Naive thymus-derived CD4-positive, alpha-beta T cell (primary cell): ENCODE measurements at regions not wholly inside any gene's neighbourhood (a gene's known extent, or its start where the extent isn't known, plus 50 kb on each side); places are given as distances from the start of the nearest gene placed in this dataset.
A peak's percentile ranks its signal among the peaks of the same experiment; 100 is the strongest.

Experiments used
- ATAC-seq: fragments of 150-1000 bp; cut with Tn5 transposase; 2 replicates; pipeline ENCODE4 v1.10.0; 2021; ENCODE audit warnings: mild to moderate bottlenecking, moderate library complexity
- CTCF ChIA-PET: fragments of 350-600 bp; sonication (Branson Sonifier 250); formaldehyde crosslinking; loops from one replicate; lab custom pipeline; 2021; ENCODE audit warnings: antibody characterized with exemption; lab: Charles Lee
- POLR2A ChIA-PET: fragments of 350-600 bp; sonication (Branson Sonifier 250); formaldehyde crosslinking; loops from one replicate; lab custom pipeline; 2021; ENCODE audit warnings: antibody characterized with exemption, inconsistent platforms; lab: Charles Lee
- DNase-seq, 9 donors: peaks; one replicate each; pipeline versions ENCODE4 v3.0.0 to v3.0.0-alpha.2; 2020 to 2022; ENCODE audit warnings: mixed read lengths in 1 of 9
- H3K27ac ChIP-seq: one replicate; pipeline ENCODE4 v1.7.0; 2013; ENCODE audit warnings: mild to moderate bottlenecking, low read depth, low read length, moderate library complexity
- H3K27me3 ChIP-seq, 2 donors: one replicate each; pipeline ENCODE4 v1.7.0; 2013; ENCODE audit warnings: low read length in 2 of 2, mild to moderate bottlenecking in 2 of 2, moderate library complexity in 2 of 2; ENCODE audit not compliant: control insufficient read depth in 2 of 2, insufficient read depth in 2 of 2
- H3K36me3 ChIP-seq, 3 experiments: 1 replicate in 2 of 3; 2 replicates in 1 of 3; pipeline ENCODE4 v1.7.0; 2013; ENCODE audit warnings: low read length in 3 of 3, mild to moderate bottlenecking in 3 of 3, moderate library complexity in 1 of 3; ENCODE audit not compliant: insufficient read depth in 3 of 3, control insufficient read depth in 2 of 3
- H3K4me1 ChIP-seq, 2 donors: one replicate each; pipeline ENCODE4 v1.7.0; 2013; ENCODE audit warnings: low read length in 2 of 2, mild to moderate bottlenecking in 2 of 2, moderate library complexity in 1 of 2; ENCODE audit not compliant: control insufficient read depth in 2 of 2, insufficient read depth in 2 of 2
- H3K4me3 ChIP-seq: 2 replicates; pipeline ENCODE4 v1.7.0; 2013; ENCODE audit warnings: mild to moderate bottlenecking, low read length
- H3K9me3 ChIP-seq, 3 experiments: 1 replicate in 2 of 3; 2 replicates in 1 of 3; pipeline ENCODE4 v1.7.0; 2013; ENCODE audit warnings: low read length in 3 of 3; ENCODE audit not compliant: control insufficient read depth in 2 of 3
- H3K27ac Mint-ChIP-seq, 9 donors: one replicate each; pipeline ENCODE4 v1.8.0; 2020 to 2022; ENCODE audit warnings: mixed read lengths in 9 of 9, mild to moderate bottlenecking in 8 of 9, moderate library complexity in 5 of 9, inconsistent platforms in 2 of 9
- H3K27me3 Mint-ChIP-seq, 5 donors: one replicate each; pipeline ENCODE4 v1.8.0; 2021 to 2022; ENCODE audit warnings: mixed read lengths in 5 of 5, mild to moderate bottlenecking in 1 of 5
- H3K36me3 Mint-ChIP-seq, 5 donors: one replicate each; pipeline ENCODE4 v1.8.0; 2020 to 2022; ENCODE audit warnings: mixed read lengths in 5 of 5, mild to moderate bottlenecking in 3 of 5, inconsistent platforms in 1 of 5
- H3K4me1 Mint-ChIP-seq, 7 donors: one replicate each; pipeline ENCODE4 v1.8.0; 2020 to 2022; ENCODE audit warnings: mixed read lengths in 7 of 7, mild to moderate bottlenecking in 3 of 7, inconsistent platforms in 1 of 7
- H3K4me3 Mint-ChIP-seq, 10 donors: one replicate each; pipeline ENCODE4 v1.8.0; 2020 to 2022; ENCODE audit warnings: mild to moderate bottlenecking in 10 of 10, mixed read lengths in 10 of 10, moderate library complexity in 6 of 10, inconsistent platforms in 2 of 10
- H3K9me3 Mint-ChIP-seq, 11 donors: one replicate each; pipeline ENCODE4 v1.8.0; 2020 to 2022; ENCODE audit warnings: mixed read lengths in 11 of 11, mild to moderate bottlenecking in 4 of 11, inconsistent platforms in 1 of 11, moderate library complexity in 1 of 11
- intact Hi-C, 2 donors: fragments of 100-400 bp; cut with micrococcal nuclease; formaldehyde crosslinking; loops; one replicate each; pipeline ENCODE4 v1.15.1; 2023

DNA sequence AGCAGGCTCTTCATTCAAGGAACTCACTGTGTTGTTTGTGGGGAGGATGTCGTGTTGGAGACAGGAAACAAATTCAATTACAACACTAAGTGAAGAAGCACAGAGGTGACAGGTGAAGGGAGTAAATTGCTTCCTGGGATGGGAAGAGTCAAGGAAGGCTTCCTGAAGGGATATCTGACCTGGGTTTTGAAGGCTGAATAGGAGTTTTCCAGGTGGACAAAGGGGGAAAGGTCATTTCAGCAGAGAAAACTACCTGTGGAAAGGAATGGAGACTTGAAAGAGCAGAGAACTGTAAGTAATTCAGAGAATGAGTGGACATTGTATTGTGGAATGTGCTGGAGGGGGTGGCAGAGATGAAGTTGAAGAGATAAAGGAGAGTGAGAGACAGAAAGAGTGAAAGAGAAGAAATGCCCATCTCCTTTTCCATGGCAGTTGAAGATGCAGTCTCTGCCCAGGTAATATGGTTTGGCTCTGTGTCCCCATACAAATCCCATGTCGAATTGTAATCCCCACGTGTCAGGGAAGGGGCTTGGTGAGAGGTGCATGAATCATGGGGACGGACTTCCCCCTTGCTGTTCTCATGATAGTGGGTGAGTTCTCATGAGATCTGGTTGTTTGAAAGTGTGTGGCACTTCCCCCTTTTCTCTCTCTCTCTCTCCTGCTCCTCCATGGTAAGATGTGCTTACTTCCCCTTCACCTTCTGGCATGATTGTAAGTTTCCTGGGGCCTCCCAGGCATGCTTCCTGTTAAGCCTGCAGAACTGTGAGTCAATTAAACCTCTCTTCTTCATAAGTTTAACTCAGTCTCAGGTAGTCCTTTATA lies 205.7 kb upstream of the BCOR start:
- POLR2A ChIA-PET: no interaction called here
- Histone ChIP-seq H3K4me3 (no peak overlapping the region), H3K27me3 (no peaks in the 10 kb centered on the region), H3K9me3 (no peaks in the 10 kb centered on the region), H3K27ac (no peak overlapping the region), H3K4me1 (peaks cover 0 to 4% of the 10 kb centered on the region in 2 donors), H3K36me3 (no peaks in the 10 kb centered on the region)
- Mint-ChIP-seq H3K4me3 (no peak overlapping the region), H3K36me3 (no peaks in the 10 kb centered on the region), H3K27me3 (no peaks in the 10 kb centered on the region), H3K27ac (no peak overlapping the region), H3K4me1 (peaks cover 0 to 20% (median 0%) of the 10 kb centered on the region in 7 donors), H3K9me3 (peaks cover 0 to 5% (median 0%) of the 10 kb centered on the region in 11 donors)
- CTCF ChIA-PET: no interaction called here
- no peak for DNase-seq
- intact Hi-C loops: no loop called here
- peak; percentile 32 for ATAC-seq

DNA sequence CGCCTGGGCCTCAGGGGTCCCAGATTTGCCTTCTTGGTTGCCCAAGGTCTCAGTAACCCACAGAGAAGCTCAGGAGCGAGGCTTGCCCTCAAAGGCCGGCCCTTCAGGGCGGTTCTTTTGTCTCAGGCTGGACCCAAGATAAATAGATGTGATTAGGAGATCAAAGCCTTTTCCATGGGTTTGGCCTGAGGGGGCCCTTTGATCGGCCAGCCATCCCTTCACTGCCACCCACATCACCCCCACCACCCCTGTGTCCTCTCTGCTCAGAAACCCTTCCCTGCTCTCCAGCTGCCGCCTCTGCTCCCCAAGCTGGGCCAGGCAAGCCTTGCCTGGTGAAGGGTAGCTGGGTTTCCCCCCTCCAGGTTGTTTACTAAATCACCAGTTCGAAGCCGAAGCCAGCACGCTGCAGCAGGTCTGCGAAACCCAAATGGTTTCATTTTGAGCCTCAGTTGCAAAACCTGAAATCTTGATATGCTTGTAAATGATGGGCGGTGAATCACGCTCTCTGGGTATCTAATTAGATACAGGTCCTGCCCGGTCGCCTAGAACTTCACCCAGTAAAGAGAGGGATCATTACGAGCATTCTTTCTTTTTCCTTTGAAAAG lies 202.6 kb upstream of the BCOR start:
- Mint-ChIP-seq H3K4me1 (peaks cover 0 to 20% (median 0%) of the 10 kb centered on the region in 7 donors), H3K9me3 (peaks cover 0 to 4% (median 0%) of the 10 kb centered on the region in 11 donors), H3K27me3 (no peaks in the 10 kb centered on the region), H3K36me3 (no peaks in the 10 kb centered on the region), H3K27ac (no peak overlapping the region), H3K4me3 (no peak overlapping the region)
- Histone ChIP-seq H3K27ac (no peak overlapping the region), H3K4me3 (no peak overlapping the region), H3K36me3 (no peaks in the 10 kb centered on the region), H3K27me3 (no peaks in the 10 kb centered on the region), H3K9me3 (no peaks in the 10 kb centered on the region), H3K4me1 (peaks cover 0 to 4% of the 10 kb centered on the region in 2 donors)
- DNase-seq (no peak), ATAC-seq (no peak)
- ChIA-PET POLR2A (no interaction called here), CTCF (no interaction called here)
- intact Hi-C loops: no loop called here

DNA sequence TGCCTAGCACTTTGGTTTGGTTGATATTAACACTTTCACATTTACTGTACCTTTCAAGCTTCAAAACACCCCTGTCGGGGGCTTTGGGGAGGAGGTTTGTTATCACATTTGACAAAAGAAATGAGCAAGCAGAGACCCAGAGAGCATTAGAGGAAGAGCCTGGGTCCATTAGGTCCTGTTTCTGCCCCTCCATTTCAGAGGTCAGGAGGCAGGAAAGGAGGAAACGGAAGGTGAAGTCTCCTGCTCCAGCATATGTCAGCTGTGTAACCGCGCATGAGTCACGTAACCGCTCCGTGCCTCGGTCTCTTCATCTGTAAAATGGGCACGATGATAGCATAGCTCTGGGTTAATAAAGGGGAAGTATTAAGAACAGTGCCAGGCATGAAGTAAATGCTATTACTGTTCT lies 201.9 kb upstream of the BCOR start:
- Histone ChIP-seq H3K4me1 (peaks cover 0 to 4% of the 10 kb centered on the region in 2 donors), H3K36me3 (no peaks in the 10 kb centered on the region), H3K27ac (no peak overlapping the region), H3K27me3 (no peaks in the 10 kb centered on the region), H3K4me3 (no peak overlapping the region), H3K9me3 (no peaks in the 10 kb centered on the region)
- no peak for ATAC-seq
- intact Hi-C loops: no loop called here
- H3K4me1 Mint-ChIP-seq: peaks cover 0 to 20% (median 0%) of the 10 kb centered on the region in 7 donors
- H3K4me3 Mint-ChIP-seq: no peak overlapping the region
- CTCF ChIA-PET: no interaction called here
- POLR2A ChIA-PET: no interaction called here
- no peak for DNase-seq
- H3K27me3 Mint-ChIP-seq: no peaks in the 10 kb centered on the region
- no peaks in the 10 kb centered on the region for H3K36me3 Mint-ChIP-seq
- peaks cover 0 to 4% (median 0%) of the 10 kb centered on the region in 11 donors for H3K9me3 Mint-ChIP-seq
- H3K27ac Mint-ChIP-seq: peak overlapping the region in 1 of 9 donors; percentile 25

DNA sequence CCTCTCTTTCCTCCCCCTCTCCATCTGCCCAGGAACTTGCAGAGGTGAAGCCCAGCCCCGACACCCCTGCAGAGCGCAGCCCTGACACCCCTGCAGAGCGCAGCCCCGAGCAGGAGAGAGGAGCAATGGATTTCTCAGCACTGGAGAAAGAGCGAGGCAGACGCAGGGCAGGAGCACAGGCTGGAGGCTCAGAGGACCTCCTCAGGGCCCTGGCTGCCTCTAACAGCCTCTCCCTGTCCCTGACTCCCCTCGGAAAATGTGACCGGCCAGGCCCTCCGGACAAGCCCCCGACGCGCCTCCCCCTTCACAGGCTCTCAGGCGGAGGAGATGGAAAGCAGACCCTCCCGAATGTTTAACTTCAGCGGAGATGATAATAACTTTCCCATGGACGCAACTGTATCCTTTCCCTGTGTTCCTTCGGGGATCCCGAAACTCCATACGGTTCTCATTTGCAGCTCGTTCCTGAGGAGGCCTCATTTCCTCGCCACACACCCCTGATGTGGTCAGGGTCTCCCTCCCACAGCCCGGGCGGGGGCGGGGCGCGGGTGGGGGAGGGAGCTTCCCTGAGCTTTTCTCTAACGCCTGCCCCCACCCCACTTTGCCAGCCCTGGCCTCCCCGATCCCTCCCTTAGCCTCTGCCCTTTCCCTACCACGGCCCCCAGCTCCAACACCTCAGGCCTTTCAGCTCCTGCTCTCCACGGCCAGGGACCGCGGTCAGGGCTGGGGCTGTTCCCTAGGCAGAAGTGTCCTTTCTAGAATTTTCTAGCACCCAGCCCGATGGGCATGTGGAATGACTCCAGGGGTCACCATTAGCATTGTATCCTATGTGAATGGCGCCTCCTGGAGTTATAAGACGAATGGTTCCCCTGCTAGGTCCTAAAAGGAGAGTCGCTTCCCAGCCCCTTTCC lies 201.1 kb upstream of the BCOR start:
- H3K4me3 ChIP-seq: no peak overlapping the region
- POLR2A ChIA-PET: no interaction called here
- Mint-ChIP-seq H3K4me1 (peaks cover 0 to 17% (median 0%) of the 10 kb centered on the region in 7 donors), H3K36me3 (no peaks in the 10 kb centered on the region), H3K9me3 (peaks cover 0 to 4% (median 0%) of the 10 kb centered on the region in 11 donors), H3K27me3 (no peaks in the 10 kb centered on the region), H3K27ac (no peak overlapping the region), H3K4me3 (no peak overlapping the region)
- H3K27ac ChIP-seq: no peak overlapping the region
- ATAC-seq (no peak), DNase-seq (no peak)
- intact Hi-C loops: no loop called here
- peaks cover 0 to 4% of the 10 kb centered on the region in 2 donors for H3K4me1 ChIP-seq
- H3K36me3 ChIP-seq: no peaks in the 10 kb centered on the region
- CTCF ChIA-PET: no interaction called here
- H3K27me3 ChIP-seq: no peaks in the 10 kb centered on the region
- H3K9me3 ChIP-seq: no peaks in the 10 kb centered on the region

DNA sequence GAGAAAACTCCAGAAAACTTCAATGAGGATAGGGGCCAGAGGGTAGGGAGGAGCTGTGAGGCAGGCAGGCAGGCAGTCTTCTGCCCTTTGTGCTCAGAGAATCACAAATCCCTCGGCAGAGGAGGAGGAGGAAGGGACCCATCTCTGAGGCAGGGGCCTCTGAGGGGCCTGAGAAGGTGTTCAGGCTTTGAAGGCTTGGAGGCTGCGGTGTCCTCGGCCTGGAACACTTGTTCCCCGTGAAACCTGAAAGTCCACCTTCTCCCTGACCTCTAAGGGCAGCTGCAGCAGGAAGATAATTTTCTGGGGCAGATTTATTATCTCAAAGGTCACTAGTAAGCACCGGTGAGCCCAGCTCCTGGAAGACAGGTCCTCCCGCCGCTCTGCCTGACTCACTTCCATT lies 200.3 kb upstream of the BCOR start:
- no peaks in the 10 kb centered on the region for H3K9me3 ChIP-seq
- H3K27me3 Mint-ChIP-seq: no peaks in the 10 kb centered on the region
- intact Hi-C loops: no loop called here
- no peak overlapping the region for H3K27ac Mint-ChIP-seq
- DNase-seq (no peak), ATAC-seq (no peak)
- H3K36me3 ChIP-seq: no peaks in the 10 kb centered on the region
- peaks cover 0 to 4% of the 10 kb centered on the region in 2 donors for H3K4me1 ChIP-seq
- no peaks in the 10 kb centered on the region for H3K36me3 Mint-ChIP-seq
- no peak overlapping the region for H3K27ac ChIP-seq
- peaks cover 0 to 10% (median 0%) of the 10 kb centered on the region in 7 donors for H3K4me1 Mint-ChIP-seq
- ChIA-PET CTCF (no interaction called here), POLR2A (no interaction called here)
- peaks cover 0 to 1% (median 0%) of the 10 kb centered on the region in 11 donors for H3K9me3 Mint-ChIP-seq
- no peak overlapping the region for H3K4me3 ChIP-seq
- no peaks in the 10 kb centered on the region for H3K27me3 ChIP-seq
- H3K4me3 Mint-ChIP-seq: no peak overlapping the region

DNA sequence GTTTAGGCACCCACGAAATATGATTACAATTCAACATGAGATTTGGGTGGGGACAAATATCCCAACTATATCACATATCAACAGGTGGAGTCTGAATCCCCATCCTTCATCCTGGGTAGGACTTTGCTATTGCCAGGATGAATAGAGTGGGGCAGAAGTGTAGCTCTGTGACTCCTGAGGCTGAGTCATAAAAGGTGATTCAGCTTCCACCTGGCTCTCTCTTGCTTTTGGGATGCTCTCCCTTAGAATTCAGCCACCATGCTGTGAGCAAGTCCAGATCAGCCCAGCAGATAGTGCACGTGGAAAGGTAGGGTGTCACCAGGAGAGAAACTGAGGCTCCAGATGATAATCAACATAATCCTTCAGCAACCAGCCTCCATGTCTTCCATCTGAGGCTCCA lies 193.8 kb upstream of the BCOR start:
- Histone ChIP-seq H3K27ac (no peak overlapping the region), H3K9me3 (no peaks in the 10 kb centered on the region), H3K4me3 (no peak overlapping the region), H3K27me3 (no peaks in the 10 kb centered on the region), H3K4me1 (no peaks in the 10 kb centered on the region), H3K36me3 (no peaks in the 10 kb centered on the region)
- H3K4me1 Mint-ChIP-seq: no peaks in the 10 kb centered on the region
- POLR2A ChIA-PET: no interaction called here
- no peak overlapping the region for H3K27ac Mint-ChIP-seq
- peaks cover 0 to 5% (median 0%) of the 10 kb centered on the region in 5 donors for H3K27me3 Mint-ChIP-seq
- H3K36me3 Mint-ChIP-seq: peaks cover 0 to 13% (median 0%) of the 10 kb centered on the region in 5 donors
- ATAC-seq (no peak), DNase-seq (no peak)
- peaks cover 0 to 30% (median 4%) of the 10 kb centered on the region in 11 donors for H3K9me3 Mint-ChIP-seq
- CTCF ChIA-PET: no interaction called here
- no peak overlapping the region for H3K4me3 Mint-ChIP-seq
- intact Hi-C loops: no loop called here
